HG03460 (cell line): ENCODE measurements at regions not wholly inside any gene's neighbourhood (a gene's known extent, or its start where the extent isn't known, plus 50 kb on each side); places are given as distances from the start of the nearest gene placed in this dataset.
"Not testable (repeated sequence)": the region's sequence is repeated elsewhere in the genome, so short reads cannot be mapped to it uniquely, and the experiment has no call there.

Source experiments
- ATAC-seq: cut with Tn5 transposase; IDR thresholded peaks from one replicate; pipeline ENCODE4 v1.9.1; 2021; ENCODE audit not compliant: unreplicated experiment

- not testable (repeated sequence) for ATAC-seq
Observed at GRCh38 chr16:16448423-16448822, 69.5 kb downstream of the NPIPA7 start.

- ATAC-seq: not testable (repeated sequence)
Observed at GRCh38 chr16:16449712-16450237, 70.8 kb downstream of the NPIPA7 start.

DNA sequence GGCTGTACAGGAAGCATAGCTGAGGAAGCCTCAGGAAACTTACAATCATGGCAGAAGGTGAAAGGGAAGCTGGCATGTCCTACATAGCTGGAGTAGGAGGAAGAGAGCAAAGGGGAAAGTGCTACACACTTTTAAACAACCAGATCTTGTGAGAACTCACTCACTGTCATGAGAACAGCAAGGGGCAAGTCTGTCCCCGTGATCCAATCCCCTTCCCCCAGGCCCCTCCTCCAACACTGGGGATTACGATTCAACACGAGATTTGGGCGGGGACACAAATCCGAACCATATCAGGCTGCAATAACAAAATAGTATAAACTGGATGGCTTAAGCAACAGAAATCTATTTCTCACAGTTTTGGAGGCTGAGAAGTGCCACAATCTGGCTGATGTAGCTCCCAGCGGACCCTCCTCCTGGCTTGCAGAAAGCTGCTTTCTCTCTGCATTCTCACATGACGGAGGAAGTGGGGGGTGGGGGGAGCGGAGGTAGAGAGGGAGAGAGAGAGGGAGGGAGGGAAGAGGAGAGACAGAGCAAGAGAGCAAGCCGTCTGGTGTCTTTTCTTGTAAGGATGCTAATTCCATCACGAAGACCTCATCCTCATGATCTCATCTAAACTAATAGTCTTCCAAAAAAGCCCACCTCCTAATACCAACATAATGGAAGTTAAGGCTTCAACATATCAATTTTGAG lies 72.9 kb downstream of the NPIPA7 start:
- not testable (repeated sequence) for ATAC-seq

DNA sequence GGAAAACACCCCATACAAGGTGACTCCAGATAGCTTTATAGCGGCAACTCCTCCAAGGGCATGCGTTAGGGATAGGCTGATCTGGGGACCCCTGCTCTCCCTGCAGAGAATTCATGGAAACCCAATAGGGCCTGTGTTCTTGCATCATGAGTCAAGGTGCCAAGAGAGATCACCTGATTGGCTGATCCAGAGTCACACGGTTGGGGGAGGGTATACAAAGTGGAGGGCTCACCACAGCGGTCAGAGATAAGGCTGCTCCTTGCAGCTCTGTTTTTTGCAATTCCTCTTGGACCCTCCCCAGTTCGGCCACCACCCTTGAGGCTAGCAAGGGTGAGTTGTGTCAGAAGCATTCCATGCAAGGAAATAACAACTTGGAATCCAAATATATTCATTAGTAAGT lies 79.6 kb downstream of the NPIPA7 start:
- ATAC-seq: not testable (repeated sequence)

DNA sequence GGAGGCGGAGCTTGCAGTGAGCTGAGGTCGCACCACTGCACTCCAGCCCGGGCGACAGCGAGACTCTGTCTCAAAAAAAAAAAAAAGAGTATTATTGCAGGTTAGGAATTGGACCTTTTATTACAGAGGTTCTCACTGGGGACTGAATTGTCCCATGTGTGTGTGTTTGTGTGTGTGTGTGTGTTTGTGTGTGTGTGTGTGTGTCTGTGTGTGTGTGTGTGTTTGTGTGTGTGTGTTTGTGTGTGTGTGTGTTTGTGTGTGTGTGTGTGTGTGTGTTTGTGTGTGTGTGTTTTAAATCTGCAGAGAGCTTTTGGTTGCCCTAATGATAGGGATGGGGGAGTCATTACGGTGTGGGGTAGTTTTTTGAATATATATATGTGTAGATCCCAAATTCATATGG lies 84.9 kb downstream of the NPIPA7 start:
- ATAC-seq: not testable (repeated sequence)

DNA sequence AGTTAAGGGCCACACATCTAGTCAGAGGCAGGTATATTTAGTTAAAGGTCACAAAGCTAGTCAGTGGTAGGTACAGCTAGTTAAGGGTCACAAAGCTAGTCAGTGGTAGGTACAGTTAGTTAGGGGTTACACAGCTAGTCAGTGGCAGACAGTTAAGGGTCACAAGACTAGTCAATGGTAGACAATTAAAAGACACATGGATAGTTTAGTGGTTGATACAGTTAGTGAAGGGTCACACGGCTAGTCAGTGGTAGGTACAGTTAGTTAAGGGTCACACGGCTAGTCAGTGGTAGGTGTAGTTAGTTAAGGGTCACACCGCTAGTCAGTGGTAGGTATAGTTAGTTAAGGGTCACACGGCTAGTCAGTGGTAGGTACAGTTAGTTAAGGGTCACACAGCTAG lies 110.0 kb downstream of the NPIPA7 start:
- not testable (repeated sequence) for ATAC-seq

DNA sequence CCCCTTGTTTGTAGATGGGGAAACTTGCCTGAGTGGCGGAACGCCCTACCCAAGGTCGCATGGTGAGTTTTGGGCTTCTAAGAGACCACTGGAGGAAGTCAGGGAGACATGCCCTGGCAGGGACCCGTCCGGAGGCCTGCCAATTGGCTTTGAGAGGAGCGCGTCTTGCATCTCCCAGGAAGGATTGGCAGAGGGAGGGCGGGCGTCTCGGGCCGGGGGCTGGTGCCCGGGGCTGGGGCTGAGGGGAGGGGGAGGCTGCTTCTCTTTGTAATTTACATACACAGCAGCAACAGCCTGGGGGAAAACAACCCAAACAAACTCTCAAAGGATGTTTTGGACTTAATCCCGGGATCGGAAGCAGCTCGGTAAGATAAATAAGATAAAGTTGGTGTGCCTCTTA lies 110.5 kb downstream of the NPIPA7 start:
- ATAC-seq: not testable (repeated sequence)

DNA sequence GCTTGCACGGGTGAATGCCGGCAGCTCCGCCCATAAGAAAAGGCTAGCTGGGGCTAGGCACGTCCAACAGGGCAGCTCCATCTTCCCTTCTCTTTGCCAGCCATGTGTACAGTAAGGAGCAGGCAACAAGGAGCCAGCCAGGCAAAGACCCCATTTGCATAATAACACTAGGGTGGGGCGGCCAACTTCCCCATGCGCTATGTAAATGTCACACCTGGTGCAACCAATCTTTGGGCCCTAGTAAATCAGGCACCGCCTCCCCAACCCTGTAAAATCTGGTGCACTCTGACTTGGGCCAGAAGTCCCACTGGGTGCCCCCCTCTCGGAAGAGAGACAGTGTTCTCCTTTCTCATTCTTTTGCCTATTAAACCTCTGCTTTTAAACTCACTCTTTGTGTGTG lies 115.2 kb downstream of the NPIPA7 start:
- ATAC-seq: not testable (repeated sequence)

- not testable (repeated sequence) for ATAC-seq
Observed at GRCh38 chr16:16494998-16495397, 116.1 kb downstream of the NPIPA7 start.

- ATAC-seq: not testable (repeated sequence)
Observed at GRCh38 chr16:16499875-16500274, 120.9 kb downstream of the NPIPA7 start.

DNA sequence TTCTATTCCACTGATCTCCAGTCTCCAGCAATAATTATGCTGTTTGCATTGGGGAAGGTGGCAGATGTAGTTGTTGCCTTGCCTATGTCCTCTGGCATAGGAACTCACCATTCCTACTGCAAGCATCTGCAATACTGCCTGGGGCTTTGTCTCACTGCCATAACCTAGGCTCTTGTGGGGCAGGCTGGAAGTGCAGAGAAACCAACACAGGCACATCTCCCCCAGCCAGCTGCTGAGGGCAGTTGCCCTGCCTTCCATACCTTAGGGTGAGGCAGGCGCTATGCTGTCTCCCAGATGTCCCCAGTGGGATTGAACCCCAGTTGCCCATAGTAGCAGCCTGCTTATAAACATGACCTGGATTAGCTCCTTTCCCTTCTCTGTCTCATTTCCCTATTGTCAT lies 128.1 kb downstream of the NPIPA7 start:
- ATAC-seq: not testable (repeated sequence)

DNA sequence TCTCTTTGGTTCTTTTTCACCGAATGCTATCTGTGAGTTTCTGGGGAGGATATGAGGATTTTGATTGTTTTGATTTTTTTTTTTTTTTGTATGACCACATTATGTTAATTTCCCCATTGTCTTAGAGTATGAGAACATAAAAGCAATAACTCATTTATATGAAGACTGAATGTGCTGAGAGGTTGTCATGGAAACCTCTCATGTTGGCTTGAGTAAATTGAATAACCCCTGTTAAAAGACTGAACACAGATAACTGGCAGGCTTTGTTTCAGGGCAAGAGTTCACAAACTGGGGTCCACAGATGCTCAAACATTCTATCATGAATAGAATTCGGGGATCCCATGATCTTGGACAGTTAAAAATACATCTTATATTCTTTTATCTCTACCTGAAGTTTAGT lies 129.4 kb downstream of the NPIPA7 start:
- ATAC-seq: not testable (repeated sequence)

DNA sequence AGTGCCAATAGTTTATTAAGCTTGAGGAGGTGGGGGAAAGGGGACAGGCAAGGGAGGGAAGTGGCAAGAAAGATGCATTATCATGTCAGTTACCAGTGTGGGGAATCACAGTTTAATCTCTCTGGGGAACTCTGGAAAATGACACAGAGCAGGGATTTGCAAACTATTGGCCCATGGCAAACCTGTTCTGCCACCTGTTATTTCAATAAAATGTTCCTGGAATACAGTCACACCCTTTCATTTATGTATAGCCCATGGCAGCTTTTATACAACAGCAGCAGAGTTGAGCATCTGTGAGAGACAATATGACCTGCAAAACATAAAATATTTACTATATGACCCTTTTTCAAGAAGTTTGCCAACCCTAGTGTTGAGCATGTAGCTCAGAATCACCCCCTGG lies 140.5 kb downstream of the NPIPA7 start:
- not testable (repeated sequence) for ATAC-seq

GRCh38 chr16:16521239-16522002 lies 142.5 kb downstream of the NPIPA7 start:
- not testable (repeated sequence) for ATAC-seq

- ATAC-seq: not testable (repeated sequence)
Observed at GRCh38 chr16:16526998-16527397, 148.1 kb downstream of the NPIPA7 start.

DNA sequence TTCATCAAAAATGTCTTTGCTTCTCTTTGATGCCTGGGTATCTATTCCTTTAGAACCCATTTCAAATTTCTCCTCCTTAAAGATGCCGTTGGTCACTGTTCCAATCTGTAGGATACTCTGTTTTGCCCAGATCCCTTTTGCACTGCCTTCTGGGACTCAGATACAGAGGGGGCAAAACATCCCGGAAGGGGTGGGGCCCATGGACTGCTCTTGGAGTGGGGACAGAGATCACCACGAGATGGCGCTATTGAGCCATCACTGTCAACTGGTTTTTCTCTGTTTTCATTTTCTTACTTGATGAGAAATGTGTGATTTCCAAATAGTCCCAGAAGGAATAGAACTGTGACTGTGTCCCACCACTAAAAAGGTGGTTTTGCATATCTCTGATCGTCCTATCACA lies 151.8 kb downstream of the NPIPA7 start:
- not testable (repeated sequence) for ATAC-seq

DNA sequence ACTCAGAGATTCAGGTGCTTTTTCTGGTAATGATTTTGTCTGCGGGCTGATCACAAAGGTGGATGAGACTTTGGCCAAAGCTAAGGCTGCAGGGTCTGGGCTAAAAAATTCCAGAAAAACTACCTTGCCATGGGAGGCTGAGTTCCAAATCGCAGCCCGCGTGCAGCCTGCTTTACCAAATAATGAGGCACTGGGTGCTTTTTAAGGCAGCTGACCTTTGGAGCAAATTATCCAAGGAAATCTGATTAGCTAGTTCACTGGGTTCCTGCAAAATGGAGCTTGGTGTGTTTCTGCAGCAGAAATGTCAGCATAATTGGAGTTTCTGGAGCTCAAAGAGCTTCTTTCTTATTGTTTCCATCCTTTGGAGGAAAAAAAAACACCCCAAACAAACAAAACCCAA lies 156.6 kb downstream of the NPIPA7 start:
- ATAC-seq: not testable (repeated sequence)

DNA sequence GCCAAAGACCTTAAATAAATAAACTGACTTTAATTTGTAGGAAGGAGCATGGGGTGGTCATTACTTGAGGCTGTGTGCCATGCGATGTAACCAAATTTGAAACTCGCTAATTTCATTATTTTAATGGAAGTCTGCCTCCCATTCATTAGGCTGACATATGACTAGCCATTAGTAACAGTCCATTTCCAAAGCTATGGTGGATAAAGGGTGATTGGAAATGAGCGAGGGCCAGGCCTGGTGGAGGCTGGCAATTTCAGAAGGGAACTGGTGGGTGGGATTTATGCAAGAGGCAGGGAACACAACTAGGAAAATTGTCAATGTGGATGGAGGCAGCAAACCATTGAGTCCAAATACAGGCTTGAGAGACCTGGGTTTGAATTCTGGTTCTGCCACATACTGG lies 157.2 kb downstream of the NPIPA7 start:
- not testable (repeated sequence) for ATAC-seq

- not testable (repeated sequence) for ATAC-seq
Observed at GRCh38 chr16:16549710-16550109, 170.8 kb downstream of the NPIPA7 start.

- ATAC-seq: not testable (repeated sequence)
Observed at GRCh38 chr16:16550824-16551223, 171.9 kb downstream of the NPIPA7 start.

- ATAC-seq: not testable (repeated sequence)
Observed at GRCh38 chr16:16552819-16553340, 173.9 kb downstream of the NPIPA7 start.
